DOHH2 (cell line): ENCODE measurements at regions not wholly inside any gene's neighbourhood (a gene's known extent, or its start where the extent isn't known, plus 50 kb on each side); places are given as distances from the start of the nearest gene placed in this dataset.

Source experiments
- H3F3A ChIP-seq: fragments of 200-600 bp; sonication (generic), shearing (Covaris generic); 2 replicates; pipeline ENCODE4 v1.6.0; 2016; ENCODE audit warnings: antibody characterized with exemption, mild to moderate bottlenecking; ENCODE audit not compliant: control insufficient read depth, insufficient read depth
- H3K27ac ChIP-seq: fragments of 200-600 bp; sonication (generic); 2 replicates; pipeline ENCODE4 v1.5.1; 2014; ENCODE audit warnings: low read depth, mild to moderate bottlenecking, low read length, moderate library complexity
- H3K27me3 ChIP-seq: fragments of 200-600 bp; sonication (generic); 2 replicates; pipeline ENCODE4 v1.6.1; 2014; ENCODE audit warnings: mild to moderate bottlenecking, low read length, mixed read lengths; ENCODE audit not compliant: control insufficient read depth
- H3K36me3 ChIP-seq: fragments of 200-600 bp; sonication (generic); 2 replicates; pipeline ENCODE4 v1.6.1; 2014; ENCODE audit warnings: mild to moderate bottlenecking, low read length, moderate library complexity, mixed read lengths; ENCODE audit not compliant: control insufficient read depth
- H3K4me1 ChIP-seq: fragments of 200-600 bp; sonication (generic); 2 replicates; pipeline ENCODE4 v1.6.1; 2014; ENCODE audit warnings: mild to moderate bottlenecking, low read length, mixed read lengths; ENCODE audit not compliant: control insufficient read depth
- H3K4me2 ChIP-seq: fragments of 200-600 bp; sonication (generic); 2 replicates; pipeline ENCODE4 v1.6.0; 2014; ENCODE audit warnings: mild to moderate bottlenecking, low read length, moderate library complexity
- H3K4me3 ChIP-seq: fragments of 200-600 bp; sonication (generic); 2 replicates; pipeline ENCODE4 v1.5.1; 2014; ENCODE audit warnings: mild to moderate bottlenecking, low read length, mixed read lengths
- H3K79me2 ChIP-seq: fragments of 200-600 bp; sonication (generic); 2 replicates; pipeline ENCODE4 v1.6.1; 2014; ENCODE audit warnings: mild to moderate bottlenecking, low read length, mixed read lengths; ENCODE audit not compliant: control insufficient read depth
- H3K9me2 ChIP-seq: fragments of 200-600 bp; sonication (generic); replicated peaks from 2 replicates; pipeline ENCODE4 v1.6.1; 2014; ENCODE audit warnings: mild to moderate bottlenecking, low read length, mixed read lengths; ENCODE audit not compliant: control insufficient read depth
- H3K9me3 ChIP-seq: fragments of 200-600 bp; sonication (generic); 2 replicates; pipeline ENCODE4 v1.6.1; 2014; ENCODE audit warnings: antibody characterized with exemption, low read length, mixed read lengths; ENCODE audit not compliant: control insufficient read depth, insufficient read depth
- H4K20me1 ChIP-seq: fragments of 200-600 bp; sonication (generic); 2 replicates; pipeline ENCODE4 v1.6.0; 2014; ENCODE audit warnings: low read depth, mild to moderate bottlenecking, antibody characterized with exemption, low read length, moderate library complexity; ENCODE audit not compliant: control insufficient read depth, insufficient read depth
- CTCF ChIP-seq: fragments of 200-600 bp; sonication (generic); IDR thresholded peaks from one replicate; pipeline ENCODE4 v1.5.1; 2014; ENCODE audit warnings: antibody characterized with exemption, mild to moderate bottlenecking, low read depth, low read length; ENCODE audit not compliant: poor library complexity, severe bottlenecking
- EZH2phosphoT487 ChIP-seq: fragments of 200-600 bp; sonication (generic); IDR thresholded peaks from 2 replicates; pipeline ENCODE4 v1.6.1; 2017; ENCODE audit warnings: borderline replicate concordance, mild to moderate bottlenecking, antibody characterized with exemption, low read length, moderate library complexity, mixed read lengths

GRCh38 chr2:144014103-144014502 is 505.8 kb downstream of the ZEB2 start:
- no peaks in the 10 kb centered on the region for H3K9me3 ChIP-seq
- H3K9me2 ChIP-seq, result no peaks in the 10 kb centered on the region
- no peaks in the 10 kb centered on the region for H3K36me3 ChIP-seq
- no peaks in the 10 kb centered on the region for H3K4me1 ChIP-seq
- no peak overlapping the region for H3K27ac ChIP-seq
- no peak overlapping the region for H3K4me2 ChIP-seq
- no peaks in the 10 kb centered on the region for H3F3A ChIP-seq
- H3K79me2 ChIP-seq, result no peaks in the 10 kb centered on the region
- H3K4me3 ChIP-seq, result no peak overlapping the region
- TF ChIP-seq CTCF (no peak), EZH2phosphoT487 (no peak)
- H3K27me3 ChIP-seq, result no peaks in the 10 kb centered on the region
- no peaks in the 10 kb centered on the region for H4K20me1 ChIP-seq

- Histone ChIP-seq H3K9me2 (no peaks in the 10 kb centered on the region), H3K4me2 (no peak overlapping the region)
- TF ChIP-seq EZH2phosphoT487, result no peak
- no peak for TF ChIP-seq CTCF
Observed at GRCh38 chr2:144012304-144012703, 507.6 kb downstream of the ZEB2 start.

DNA sequence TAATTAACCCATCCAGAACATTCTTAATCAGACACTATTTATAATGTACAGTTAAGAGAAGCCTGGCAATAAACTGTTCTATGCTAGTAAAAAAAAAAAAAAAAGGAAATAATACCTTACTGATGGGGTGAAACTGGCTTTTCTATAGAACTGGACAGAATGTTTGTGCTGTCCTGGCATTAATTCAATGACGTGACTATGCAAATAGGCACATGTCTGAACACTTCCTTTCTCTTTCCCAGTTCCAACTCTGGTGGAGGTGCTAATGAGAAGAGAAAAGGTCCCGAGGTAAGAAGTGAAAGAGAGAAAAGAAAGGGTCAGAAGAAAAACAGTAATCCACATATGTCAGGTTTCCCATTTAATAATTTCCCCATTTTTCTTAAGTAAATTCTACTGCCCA is 508.4 kb downstream of the ZEB2 start:
- H3K27me3 ChIP-seq, result no peaks in the 10 kb centered on the region
- no peak overlapping the region for H3K27ac ChIP-seq
- H3K4me3 ChIP-seq, result no peak overlapping the region
- H3K36me3 ChIP-seq, result no peaks in the 10 kb centered on the region
- H3K79me2 ChIP-seq, result no peaks in the 10 kb centered on the region
- TF ChIP-seq EZH2phosphoT487 (no peak), CTCF (no peak)
- H3K4me1 ChIP-seq, result no peaks in the 10 kb centered on the region
- no peaks in the 10 kb centered on the region for H3K9me3 ChIP-seq
- H3K4me2 ChIP-seq, result no peak overlapping the region
- no peaks in the 10 kb centered on the region for H4K20me1 ChIP-seq
- H3F3A ChIP-seq, result no peaks in the 10 kb centered on the region
- no peaks in the 10 kb centered on the region for H3K9me2 ChIP-seq

More at GRCh38 chr2:144012304-144012703, 507.6 kb downstream of the ZEB2 start:
- Histone ChIP-seq H3K9me3 (no peaks in the 10 kb centered on the region), H3K27ac (no peak overlapping the region), H3F3A (no peaks in the 10 kb centered on the region), H3K27me3 (no peaks in the 10 kb centered on the region), H3K4me1 (no peaks in the 10 kb centered on the region), H4K20me1 (no peaks in the 10 kb centered on the region), H3K36me3 (no peaks in the 10 kb centered on the region), H3K79me2 (no peaks in the 10 kb centered on the region), H3K4me3 (no peak overlapping the region)

- H4K20me1 ChIP-seq, result no peaks in the 10 kb centered on the region
- H3K27ac ChIP-seq, result no peak overlapping the region
- H3K27me3 ChIP-seq, result no peaks in the 10 kb centered on the region
- H3K4me1 ChIP-seq, result no peaks in the 10 kb centered on the region
- TF ChIP-seq CTCF, result no peak
- no peak for TF ChIP-seq EZH2phosphoT487
- H3K4me2 ChIP-seq, result no peak overlapping the region
- H3K9me2 ChIP-seq, result no peaks in the 10 kb centered on the region
- no peaks in the 10 kb centered on the region for H3F3A ChIP-seq
- H3K36me3 ChIP-seq, result no peaks in the 10 kb centered on the region
- H3K9me3 ChIP-seq, result no peaks in the 10 kb centered on the region
- no peak overlapping the region for H3K4me3 ChIP-seq
- no peaks in the 10 kb centered on the region for H3K79me2 ChIP-seq
Observed at GRCh38 chr2:144011098-144011497, 508.8 kb downstream of the ZEB2 start.
